ENCODE measurements at regions not wholly inside any gene's neighbourhood (a gene's known extent, or its start where the extent isn't known, plus 50 kb on each side); places are given as distances from the start of the nearest gene placed in this dataset.
"Not testable (repeated sequence)": the region's sequence is repeated elsewhere in the genome, so short reads cannot be mapped to it uniquely, and the experiment has no call there.

DNA sequence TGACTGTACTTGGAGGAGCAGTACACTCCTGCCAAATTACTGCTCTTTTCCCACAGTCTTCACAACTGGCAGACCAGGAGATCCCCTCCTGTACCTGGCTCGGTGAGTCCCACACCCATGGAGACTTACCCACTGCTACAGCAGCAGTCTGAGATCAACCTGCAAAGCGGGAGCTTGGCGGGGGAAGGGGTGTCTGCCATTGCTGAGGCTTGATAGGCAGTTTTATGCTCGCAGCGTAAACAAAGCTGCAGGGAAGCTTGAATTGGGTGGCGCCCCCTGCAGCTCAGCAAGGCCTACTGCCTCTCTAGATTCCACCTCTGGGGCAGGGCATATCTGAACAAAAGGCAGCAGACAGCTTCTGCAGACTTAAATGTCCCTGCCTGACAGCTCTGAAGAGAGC lies 74.4 kb downstream of the EXTL2 start:
- Mint-ChIP-seq H3K27me3 (peaks cover 20 to 33% of the 10 kb centered on the region in 2 donors), H3K9me3 (peaks cover 5 to 15% of the 10 kb centered on the region in 2 donors)
- not testable (repeated sequence) for H3K4me3 Mint-ChIP-seq; DNase-seq; H3K27ac Mint-ChIP-seq; H3K36me3 Mint-ChIP-seq (ENCODE audit: insufficient read depth); ATAC-seq (replicated peaks); H3K4me1 Mint-ChIP-seq (ENCODE audit: low read depth in 2 of 2)

DNA sequence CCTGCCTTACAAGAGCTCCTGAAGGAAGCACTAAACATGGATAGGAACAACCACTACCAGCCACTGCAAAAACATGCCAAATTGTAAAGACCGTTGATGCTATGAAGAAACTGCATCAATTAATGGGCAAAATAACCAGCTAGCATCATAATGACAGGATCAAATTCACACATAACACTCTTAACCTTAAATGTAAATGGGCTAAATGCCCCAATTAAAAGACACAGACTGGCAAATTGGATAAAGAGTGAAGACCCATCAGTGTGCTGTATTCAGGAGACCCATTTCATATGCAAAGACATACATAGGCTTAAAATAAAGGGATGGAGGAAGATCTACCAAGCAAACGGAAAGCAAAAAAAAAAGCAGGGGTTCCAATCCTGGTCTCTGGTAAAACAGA lies 72.7 kb downstream of the EXTL2 start:
- not testable (repeated sequence) for H3K4me1 Mint-ChIP-seq (ENCODE audit: low read depth in 2 of 2); DNase-seq; H3K4me3 Mint-ChIP-seq; ATAC-seq (replicated peaks); H3K27ac Mint-ChIP-seq; H3K36me3 Mint-ChIP-seq (ENCODE audit: insufficient read depth)
- Mint-ChIP-seq H3K9me3 (peaks cover 5 to 15% of the 10 kb centered on the region in 2 donors), H3K27me3 (peaks cover 15 to 28% of the 10 kb centered on the region in 2 donors)

Measured in effector memory CD8-positive, alpha-beta T cell (primary cell).